ENCODE measurements at regions not wholly inside any gene's neighbourhood (a gene's known extent, or its start where the extent isn't known, plus 50 kb on each side); places are given as distances from the start of the nearest gene placed in this dataset.

GRCh38 chr9:110130791-110131416 lies 77.1 kb downstream of the C9orf152 start:
- FAIRE-seq, result no peak
- H3K9me3 ChIP-seq (replicated peaks; ENCODE audit: control insufficient read depth, insufficient read depth, low read length), result no peaks in the 10 kb centered on the region
- ChIA-PET RAD21 (ENCODE audit: unreplicated experiment) (interaction anchor here (1.0 to 14.4 kb wide), 6 partner anchors 17 to 224 kb away, joined by 3 to 396 read pairs (median 28); no protein-coding TSS in a partner anchor), POLR2A (interaction anchor here (0.6 to 10.9 kb wide), 6 partner anchors 16 to 164 kb away, joined by 3 to 262 read pairs (median 27); no protein-coding TSS in a partner anchor), SMC1A (ENCODE audit: uncharacterized antibody, unreplicated experiment) (interaction anchor here (0.5 to 11.2 kb wide), 16 partner anchors 18 to 226 kb away, joined by 3 to 460 read pairs (median 4); no protein-coding TSS in a partner anchor), CTCF (interaction anchor here (0.6 to 9.5 kb wide), 10 partner anchors 13 to 228 kb away, joined by 3 to 123 read pairs (median 8); no protein-coding TSS in a partner anchor)
- no peak for ATAC-seq
- H3K27ac ChIP-seq (ENCODE audit: control insufficient read depth, insufficient read depth), result peak overlapping the region; percentile 40; the same call in 1 of the 2 replicates
- intact Hi-C loops (cut with micrococcal nuclease; ENCODE audit: unreplicated experiment) (no loop called here), in situ Hi-C loops (cut with MboI) (loop anchor here (25.0 kb wide), 1 partner anchor 1881 kb away; no protein-coding TSS in a partner anchor)
- H4K20me1 ChIP-seq (ENCODE audit: control insufficient read depth, insufficient read depth), result no peaks in the 10 kb centered on the region
- no peak overlapping the region for H2AFZ ChIP-seq (ENCODE audit: control insufficient read depth, low read depth, low read length)
- TF ChIP-seq POU2F2 (IDR thresholded peaks at IDR 0.05; ENCODE audit: borderline replicate concordance, low read depth, low read length), result no peak
- TF ChIP-seq MTA2 (IDR thresholded peaks at IDR 0.05; ENCODE audit: low read depth), result peak; percentile 60
- TF ChIP-seq MEF2A (IDR thresholded peaks at IDR 0.05; ENCODE audit: insufficient read depth, low read depth, low read length), result no peak
- 0 out of 2 replicates have a peak, but pooled peaks have one; percentile 17 for TF ChIP-seq WRNIP1 (IDR thresholded peaks at IDR 0.05; ENCODE audit: borderline replicate concordance, low read depth, low read length)
- TF ChIP-seq EGR1 (IDR thresholded peaks at IDR 0.05; ENCODE audit: borderline replicate concordance in 1 of 2, low read depth in 2 of 2, low read length in 2 of 2), result no peak
- no peak for TF ChIP-seq TBL1XR1 (IDR thresholded peaks at IDR 0.05; ENCODE audit: low read depth, low read length)
- H3K4me1 ChIP-seq (ENCODE audit: control insufficient read depth, insufficient read depth, low read length), result peaks cover 64% of the 10 kb centered on the region
- no peak overlapping the region for H3K9ac ChIP-seq (ENCODE audit: control insufficient read depth, insufficient read depth, low read length)
- no peak for DNase-seq (ENCODE audit: low read depth, low spot score)
- H3K36me3 ChIP-seq (ENCODE audit: control insufficient read depth in 2 of 2, insufficient read depth in 2 of 2, low read length in 1 of 2), result peaks cover 5 to 7% of the 10 kb centered on the region in 2 experiments; a peak in 3 of 4 replicates
- H3K79me2 ChIP-seq (ENCODE audit: control insufficient read depth, insufficient read depth, low read length), result peaks cover 86% of the 10 kb centered on the region
- H3K27me3 ChIP-seq (replicated peaks in 1 of 2; ENCODE audit: control insufficient read depth in 2 of 2, insufficient read depth in 2 of 2, low read length in 1 of 2), result no peaks in the 10 kb centered on the region
- no TSS peak for BruUV-seq (replicated peaks)
- peak overlapping the region; percentile 56 for H3K4me2 ChIP-seq (ENCODE audit: control insufficient read depth, insufficient read depth)
- WGBS (ENCODE audit: insufficient coverage, insufficient replicate concordance, low lambda C conversion rate, missing lambda C conversion rate), result 92% methylated on average over 6 of the region's 6 CpGs
- 0 out of 2 replicates have a peak overlapping the region, but pooled peaks have one; percentile 9 for H3K4me3 ChIP-seq
